GM21526 (cell line): ENCODE measurements at regions not wholly inside any gene's neighbourhood (a gene's known extent, or its start where the extent isn't known, plus 50 kb on each side); places are given as distances from the start of the nearest gene placed in this dataset.
A peak's percentile ranks its signal among the peaks of the same experiment; 100 is the strongest.

Experiments used
- ATAC-seq: cut with Tn5 transposase; IDR thresholded peaks from one replicate; pipeline ENCODE4 v1.9.1; 2021; ENCODE audit warnings: moderate library complexity; ENCODE audit not compliant: unreplicated experiment, low FRiP score

- ATAC-seq: no peak
Measured at GRCh38 chr1:61533546-61533945, 191.4 kb downstream of the TM2D1 start.

- no peak for ATAC-seq
Measured at GRCh38 chr1:61531716-61532115, 193.2 kb downstream of the TM2D1 start.

GRCh38 chr1:61523893-61524605 lies 200.9 kb downstream of the TM2D1 start:
- ATAC-seq: no peak

DNA sequence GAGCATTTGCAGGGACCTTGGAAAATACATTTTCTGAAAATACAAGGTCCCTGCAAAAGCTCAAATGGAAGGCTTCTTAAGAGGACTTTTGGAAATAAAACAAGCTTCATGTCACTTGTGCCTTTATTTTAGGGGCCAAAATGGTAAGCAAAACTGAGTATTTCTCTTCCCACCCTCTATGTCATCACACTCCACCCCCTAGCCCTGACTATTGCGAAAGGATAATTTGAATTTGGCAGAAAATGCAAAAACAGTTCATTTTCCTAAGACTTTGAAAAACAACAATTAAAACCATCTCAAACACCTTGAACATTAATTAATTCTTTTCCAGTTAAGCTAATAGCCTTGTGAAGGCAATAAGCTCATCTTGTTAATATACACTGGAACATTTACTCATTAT lies 201.7 kb downstream of the TM2D1 start:
- no peak for ATAC-seq

GRCh38 chr1:61520401-61520800 lies 204.5 kb downstream of the TM2D1 start:
- ATAC-seq: no peak

- no peak for ATAC-seq
Measured at GRCh38 chr1:61519631-61520030, 205.3 kb downstream of the TM2D1 start.

DNA sequence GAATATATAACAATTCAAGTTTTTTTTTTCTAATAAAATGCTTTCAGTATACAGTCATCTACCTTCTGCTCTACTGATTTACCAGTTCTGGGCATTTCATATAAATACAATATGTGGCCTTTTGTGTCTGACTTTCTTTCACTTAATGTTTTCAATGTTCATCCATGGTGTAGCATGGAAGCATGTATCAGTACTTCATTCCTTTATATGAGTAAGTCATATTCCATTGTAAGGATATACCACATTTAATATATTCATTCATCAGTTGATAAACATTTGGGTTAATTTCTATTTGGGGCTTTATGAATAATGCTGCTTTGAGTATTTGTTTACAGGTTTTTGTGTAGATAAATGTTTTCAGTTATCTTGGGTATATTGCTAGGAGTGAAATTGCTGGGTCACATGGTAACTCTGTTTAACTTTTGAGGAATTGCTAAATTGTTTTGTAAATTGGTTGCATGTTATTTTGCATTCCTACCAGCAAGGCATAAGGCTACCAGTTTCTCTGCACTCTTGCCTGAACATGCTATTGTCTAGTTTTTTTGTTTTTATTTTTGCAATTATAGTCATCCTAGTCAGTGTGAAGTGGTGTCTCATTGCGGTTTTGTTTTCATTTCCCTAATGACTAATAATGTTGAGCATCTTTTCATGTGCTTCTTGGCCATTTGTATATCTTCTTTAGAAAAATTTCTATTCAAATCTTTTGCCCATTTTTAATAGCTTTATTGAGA lies 206.1 kb downstream of the TM2D1 start:
- peak; percentile 93 for ATAC-seq

DNA sequence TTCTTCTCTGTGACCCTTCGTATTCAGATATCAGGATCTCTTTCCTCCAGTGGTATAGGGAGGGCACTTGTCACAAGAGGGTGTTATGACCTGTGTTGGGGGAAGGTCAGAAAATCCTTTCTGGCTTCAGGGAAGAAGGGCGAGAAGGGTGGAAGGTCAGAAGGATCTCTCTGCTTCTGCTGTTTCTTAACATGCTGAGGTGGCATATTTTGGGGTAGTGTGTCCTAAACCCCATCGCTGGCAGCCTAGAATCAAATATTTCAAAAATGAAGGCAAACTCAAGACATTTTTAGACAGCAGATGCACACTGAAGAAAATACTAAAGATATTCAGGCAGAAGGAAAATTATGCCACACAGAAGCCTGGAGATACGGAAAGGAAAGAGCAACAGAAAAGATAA lies 207.6 kb downstream of the TM2D1 start:
- no peak for ATAC-seq

DNA sequence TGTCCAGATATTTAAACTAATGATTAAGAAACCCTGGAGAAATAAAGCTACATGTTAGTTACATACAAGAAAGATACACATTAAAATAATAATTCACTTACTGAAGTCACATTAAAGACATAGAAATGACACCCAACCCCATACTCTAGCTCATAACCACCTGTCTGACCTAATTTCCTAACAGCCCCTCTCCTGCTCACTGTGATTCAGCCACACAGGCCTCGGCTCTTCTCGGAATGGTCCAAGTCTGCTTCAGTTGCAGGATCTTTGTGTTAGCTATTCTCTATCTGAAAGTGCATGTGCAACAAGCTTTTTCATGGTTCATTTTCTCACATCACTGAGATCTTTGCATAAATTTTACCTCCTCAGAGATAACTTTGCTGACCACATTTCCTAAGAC lies 209.8 kb downstream of the TM2D1 start:
- ATAC-seq: no peak
